GM18526 (cell line): ENCODE measurements at regions not wholly inside any gene's neighbourhood (a gene's known extent, or its start where the extent isn't known, plus 50 kb on each side); places are given as distances from the start of the nearest gene placed in this dataset.

ENCODE experiments used
- POLR2A ChIP-seq: IDR thresholded peaks from 3 replicates; pipeline ENCODE4 v1.6.1; 2011; ENCODE audit not compliant: insufficient read length; ENCODE audit errors: extremely low read depth

GRCh38 chrX:5829469-5829868, 399.2 kb downstream of the NLGN4X start:
- TF ChIP-seq POLR2A, result no peak

GRCh38 chrX:5829060-5829459, 399.6 kb downstream of the NLGN4X start:
- TF ChIP-seq POLR2A, result no peak

GRCh38 chrX:5823903-5824302, 404.8 kb downstream of the NLGN4X start:
- no peak for TF ChIP-seq POLR2A

- no peak for TF ChIP-seq POLR2A
Measured at GRCh38 chrX:5810636-5811035, 418.0 kb downstream of the NLGN4X start.

- no peak for TF ChIP-seq POLR2A
Measured at GRCh38 chrX:5807181-5807580, 421.5 kb downstream of the NLGN4X start.

- no peak for TF ChIP-seq POLR2A
Measured at GRCh38 chrX:5802391-5802790, 426.3 kb downstream of the NLGN4X start.

GRCh38 chrX:5791721-5792120, 436.9 kb downstream of the NLGN4X start:
- no peak for TF ChIP-seq POLR2A

GRCh38 chrX:5788910-5789309, 439.8 kb downstream of the NLGN4X start:
- TF ChIP-seq POLR2A, result no peak

- no peak for TF ChIP-seq POLR2A
Measured at GRCh38 chrX:5780821-5781220, 447.8 kb downstream of the NLGN4X start.

GRCh38 chrX:5775846-5776430, 452.7 kb downstream of the NLGN4X start:
- no peak for TF ChIP-seq POLR2A

GRCh38 chrX:5774446-5774845, 454.2 kb downstream of the NLGN4X start:
- no peak for TF ChIP-seq POLR2A

- TF ChIP-seq POLR2A, result no peak
Measured at GRCh38 chrX:5771441-5771840, 457.2 kb downstream of the NLGN4X start.

- no peak for TF ChIP-seq POLR2A
Measured at GRCh38 chrX:5756616-5757015, 472.1 kb downstream of the NLGN4X start.

GRCh38 chrX:5753291-5753690, 475.4 kb downstream of the NLGN4X start:
- TF ChIP-seq POLR2A, result no peak

GRCh38 chrX:5752831-5753230, 475.8 kb downstream of the NLGN4X start:
- no peak for TF ChIP-seq POLR2A

- TF ChIP-seq POLR2A, result no peak
Measured at GRCh38 chrX:5748586-5749150, 480.0 kb downstream of the NLGN4X start.

- no peak for TF ChIP-seq POLR2A
Measured at GRCh38 chrX:5746231-5746630, 482.4 kb downstream of the NLGN4X start.

- no peak for TF ChIP-seq POLR2A
Measured at GRCh38 chrX:5733501-5733900, 495.2 kb downstream of the NLGN4X start.

GRCh38 chrX:5730556-5730955, 498.1 kb downstream of the NLGN4X start:
- no peak for TF ChIP-seq POLR2A
